ENCODE measurements at regions not wholly inside any gene's neighbourhood (a gene's known extent, or its start where the extent isn't known, plus 50 kb on each side); places are given as distances from the start of the nearest gene placed in this dataset.
"Not testable (repeated sequence)": the region's sequence is repeated elsewhere in the genome, so short reads cannot be mapped to it uniquely, and the experiment has no call there.

- no peaks in the 10 kb centered on the region for H4K20me1 ChIP-seq (ENCODE audit: insufficient read depth, low read length)
- no peaks in the 10 kb centered on the region for H3K36me3 ChIP-seq (replicated peaks; ENCODE audit: insufficient read depth, low read length)
- TF ChIP-seq EZH2 (optimal IDR thresholded peaks at IDR 0.05; ENCODE audit: low read depth, low read length) (no peak), CTCF (IDR thresholded peaks at IDR 0.05; ENCODE audit: low read length) (no peak), EZH2phosphoT487 (IDR thresholded peaks at IDR 0.05; ENCODE audit: low read length) (no peak)
- DNase-seq, result no peak
- H2AFZ ChIP-seq (ENCODE audit: low read length), result no peak overlapping the region
- H3K27ac ChIP-seq (ENCODE audit: low read length), result no peak overlapping the region
- H3F3A ChIP-seq (ENCODE audit: insufficient read depth, low read length), result no peaks in the 10 kb centered on the region
- no peaks in the 10 kb centered on the region for H3K9me3 ChIP-seq (replicated peaks; ENCODE audit: insufficient read depth, low read length)
- H3K9ac ChIP-seq (ENCODE audit: low read length), result no peak overlapping the region
- H3K4me2 ChIP-seq (ENCODE audit: low read depth, low read length), result no peak overlapping the region
- no peak overlapping the region for H3K4me3 ChIP-seq (ENCODE audit: low read length)
- no peaks in the 10 kb centered on the region for H3K79me2 ChIP-seq (ENCODE audit: low read length)
- H3K27me3 ChIP-seq (replicated peaks; ENCODE audit: insufficient read depth, low read length), result no peaks in the 10 kb centered on the region
- H3K9me2 ChIP-seq (replicated peaks; ENCODE audit: insufficient read depth, low read length), result no peaks in the 10 kb centered on the region
- no peaks in the 10 kb centered on the region for H3K4me1 ChIP-seq (ENCODE audit: low read length)
These were observed 501.0 kb downstream of the SETD4 start for GRCh38 chr21:35559128-35559828.

GRCh38 chr21:35556536-35556935, 503.8 kb downstream of the SETD4 start:
- no peak overlapping the region for H3K27ac ChIP-seq (ENCODE audit: low read length)
- H3K27me3 ChIP-seq (replicated peaks; ENCODE audit: insufficient read depth, low read length), result no peaks in the 10 kb centered on the region
- H3K79me2 ChIP-seq (ENCODE audit: low read length), result no peaks in the 10 kb centered on the region
- no peaks in the 10 kb centered on the region for H3K36me3 ChIP-seq (replicated peaks; ENCODE audit: insufficient read depth, low read length)
- DNase-seq, result no peak
- no peak overlapping the region for H2AFZ ChIP-seq (ENCODE audit: low read length)
- H3K9me3 ChIP-seq (replicated peaks; ENCODE audit: insufficient read depth, low read length), result no peaks in the 10 kb centered on the region
- H3F3A ChIP-seq (ENCODE audit: insufficient read depth, low read length), result no peaks in the 10 kb centered on the region
- TF ChIP-seq CTCF (IDR thresholded peaks at IDR 0.05; ENCODE audit: low read length) (no peak), EZH2phosphoT487 (IDR thresholded peaks at IDR 0.05; ENCODE audit: low read length) (no peak), EZH2 (optimal IDR thresholded peaks at IDR 0.05; ENCODE audit: low read depth, low read length) (no peak)
- no peaks in the 10 kb centered on the region for H3K4me1 ChIP-seq (ENCODE audit: low read length)
- H3K9me2 ChIP-seq (replicated peaks; ENCODE audit: insufficient read depth, low read length), result no peaks in the 10 kb centered on the region
- no peaks in the 10 kb centered on the region for H4K20me1 ChIP-seq (ENCODE audit: insufficient read depth, low read length)
- no peak overlapping the region for H3K4me2 ChIP-seq (ENCODE audit: low read depth, low read length)
- H3K4me3 ChIP-seq (ENCODE audit: low read length), result no peak overlapping the region
- H3K9ac ChIP-seq (ENCODE audit: low read length), result no peak overlapping the region

- not testable (repeated sequence) for H3K4me1 ChIP-seq (ENCODE audit: low read length); H3K79me2 ChIP-seq (ENCODE audit: low read length); H3K4me3 ChIP-seq (ENCODE audit: low read length); H3F3A ChIP-seq (ENCODE audit: insufficient read depth, low read length); H3K4me2 ChIP-seq (ENCODE audit: low read depth, low read length); H3K9ac ChIP-seq (ENCODE audit: low read length); H3K9me2 ChIP-seq (replicated peaks; ENCODE audit: insufficient read depth, low read length); H3K27me3 ChIP-seq (replicated peaks; ENCODE audit: insufficient read depth, low read length); DNase-seq; H3K27ac ChIP-seq (ENCODE audit: low read length); H4K20me1 ChIP-seq (ENCODE audit: insufficient read depth, low read length); H3K36me3 ChIP-seq (replicated peaks; ENCODE audit: insufficient read depth, low read length); H3K9me3 ChIP-seq (replicated peaks; ENCODE audit: insufficient read depth, low read length); H2AFZ ChIP-seq (ENCODE audit: low read length)
These were observed 503.4 kb upstream of the RUNX1 start for GRCh38 chr21:35552483-35552882.

- H3F3A ChIP-seq (ENCODE audit: insufficient read depth, low read length), result no peaks in the 10 kb centered on the region
- no peak for DNase-seq
- H3K4me3 ChIP-seq (ENCODE audit: low read length), result no peak overlapping the region
- H4K20me1 ChIP-seq (ENCODE audit: insufficient read depth, low read length), result no peaks in the 10 kb centered on the region
- no peaks in the 10 kb centered on the region for H3K79me2 ChIP-seq (ENCODE audit: low read length)
- H3K27me3 ChIP-seq (replicated peaks; ENCODE audit: insufficient read depth, low read length), result no peaks in the 10 kb centered on the region
- H3K9ac ChIP-seq (ENCODE audit: low read length), result no peak overlapping the region
- no peaks in the 10 kb centered on the region for H3K36me3 ChIP-seq (replicated peaks; ENCODE audit: insufficient read depth, low read length)
- no peak overlapping the region for H3K27ac ChIP-seq (ENCODE audit: low read length)
- H3K4me1 ChIP-seq (ENCODE audit: low read length), result no peaks in the 10 kb centered on the region
- H3K9me3 ChIP-seq (replicated peaks; ENCODE audit: insufficient read depth, low read length), result no peaks in the 10 kb centered on the region
- H2AFZ ChIP-seq (ENCODE audit: low read length), result no peak overlapping the region
- no peak for TF ChIP-seq CTCF (IDR thresholded peaks at IDR 0.05; ENCODE audit: low read length)
- no peak for TF ChIP-seq EZH2 (optimal IDR thresholded peaks at IDR 0.05; ENCODE audit: low read depth, low read length)
- TF ChIP-seq EZH2phosphoT487 (IDR thresholded peaks at IDR 0.05; ENCODE audit: low read length), result no peak
- no peaks in the 10 kb centered on the region for H3K9me2 ChIP-seq (replicated peaks; ENCODE audit: insufficient read depth, low read length)
- no peak overlapping the region for H3K4me2 ChIP-seq (ENCODE audit: low read depth, low read length)
These were observed 500.0 kb upstream of the RUNX1 start for GRCh38 chr21:35548904-35549615.
